PC-3 (cell line): ENCODE measurements at regions not wholly inside any gene's neighbourhood (a gene's known extent, or its start where the extent isn't known, plus 50 kb on each side); places are given as distances from the start of the nearest gene placed in this dataset.

ENCODE experiments used
- EZH2 ChIP-seq: fragments of 300-600 bp; sonication (generic); IDR thresholded peaks from one replicate; pipeline ENCODE4 v1.6.1; 2017; ENCODE audit warnings: antibody characterized with exemption, mild to moderate bottlenecking, low read length; ENCODE audit not compliant: unreplicated experiment
- TF ChIP-seq, protein P1 (sequence below): fragments of 300-600 bp; sonication (generic); conservative IDR thresholded peaks from 2 replicates; pipeline ENCODE4 v1.5.1; 2017; ENCODE audit warnings: antibody characterized with exemption, low read depth, mild to moderate bottlenecking, low read length

DNA sequence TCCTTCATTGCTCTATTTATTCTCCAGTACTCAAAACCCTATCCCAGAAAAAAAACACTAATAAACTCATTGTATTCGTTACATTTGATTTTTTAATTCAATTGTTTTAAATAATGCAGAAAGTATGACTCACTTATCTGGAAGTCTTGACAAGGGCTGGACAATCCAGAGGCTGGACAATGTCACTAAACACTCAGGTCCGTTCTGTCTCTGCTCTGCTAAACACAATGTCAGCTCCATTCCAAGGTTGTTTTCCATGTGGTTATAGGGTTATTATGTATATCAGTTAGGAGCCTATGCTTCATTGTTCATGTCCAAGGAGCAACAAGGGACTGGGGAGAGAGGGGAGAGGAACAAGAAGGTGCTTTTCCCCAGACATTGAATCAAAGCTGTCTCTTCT lies 125.5 kb downstream of the IRS1 start:
- no peak for TF ChIP-seq EZH2
- TF ChIP-seq, protein P1, sequence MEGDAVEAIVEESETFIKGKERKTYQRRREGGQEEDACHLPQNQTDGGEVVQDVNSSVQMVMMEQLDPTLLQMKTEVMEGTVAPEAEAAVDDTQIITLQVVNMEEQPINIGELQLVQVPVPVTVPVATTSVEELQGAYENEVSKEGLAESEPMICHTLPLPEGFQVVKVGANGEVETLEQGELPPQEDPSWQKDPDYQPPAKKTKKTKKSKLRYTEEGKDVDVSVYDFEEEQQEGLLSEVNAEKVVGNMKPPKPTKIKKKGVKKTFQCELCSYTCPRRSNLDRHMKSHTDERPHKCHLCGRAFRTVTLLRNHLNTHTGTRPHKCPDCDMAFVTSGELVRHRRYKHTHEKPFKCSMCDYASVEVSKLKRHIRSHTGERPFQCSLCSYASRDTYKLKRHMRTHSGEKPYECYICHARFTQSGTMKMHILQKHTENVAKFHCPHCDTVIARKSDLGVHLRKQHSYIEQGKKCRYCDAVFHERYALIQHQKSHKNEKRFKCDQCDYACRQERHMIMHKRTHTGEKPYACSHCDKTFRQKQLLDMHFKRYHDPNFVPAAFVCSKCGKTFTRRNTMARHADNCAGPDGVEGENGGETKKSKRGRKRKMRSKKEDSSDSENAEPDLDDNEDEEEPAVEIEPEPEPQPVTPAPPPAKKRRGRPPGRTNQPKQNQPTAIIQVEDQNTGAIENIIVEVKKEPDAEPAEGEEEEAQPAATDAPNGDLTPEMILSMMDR = no peak
